Activated CD8-positive, alpha-beta memory T cell treated with anti-CD3 and anti-CD28 coated beads, Interleukin-2, amount 10 ng/mL, durations not matched to agents 7 days and 5 days (primary cell): ENCODE measurements at regions not wholly inside any gene's neighbourhood (a gene's known extent, or its start where the extent isn't known, plus 50 kb on each side); places are given as distances from the start of the nearest gene placed in this dataset.
"Not testable (repeated sequence)": the region's sequence is repeated elsewhere in the genome, so short reads cannot be mapped to it uniquely, and the experiment has no call there.

Experiments
- ATAC-seq: fragments of 150-1000 bp; cut with Tn5 transposase; one replicate; pipeline ENCODE4 v1.10.0; 2021; ENCODE audit warnings: moderate library complexity
- CTCF ChIA-PET: fragments of 350-600 bp; sonication (Branson Sonifier 250); formaldehyde crosslinking; loops from one replicate; lab custom pipeline; 2021; ENCODE audit warnings: antibody characterized with exemption; lab: Charles Lee
- DNase-seq: peaks from one replicate; pipeline ENCODE4 v3.0.0-alpha.2; 2020
- H3K27ac Mint-ChIP-seq: one replicate; pipeline ENCODE4 v1.8.0; 2021; ENCODE audit warnings: mild to moderate bottlenecking, mixed read lengths
- H3K27me3 Mint-ChIP-seq: one replicate; pipeline ENCODE4 v1.8.0; 2021; ENCODE audit warnings: mixed read lengths
- H3K36me3 Mint-ChIP-seq: one replicate; pipeline ENCODE4 v1.8.0; 2021; ENCODE audit warnings: mild to moderate bottlenecking, mixed read lengths
- H3K4me1 Mint-ChIP-seq: one replicate; pipeline ENCODE4 v1.8.0; 2021; ENCODE audit warnings: mixed read lengths
- H3K4me3 Mint-ChIP-seq: one replicate; pipeline ENCODE4 v1.8.0; 2021; ENCODE audit warnings: mild to moderate bottlenecking, moderate library complexity, mixed read lengths
- H3K9me3 Mint-ChIP-seq: one replicate; pipeline ENCODE4 v1.8.0; 2022; ENCODE audit warnings: low read depth, mixed read lengths

GRCh38 chr6:164602415-164602814 lies 707.0 kb downstream of the C6orf118 start:
- H3K36me3 Mint-ChIP-seq, H3K4me1 Mint-ChIP-seq, H3K9me3 Mint-ChIP-seq, H3K4me3 Mint-ChIP-seq, H3K27ac Mint-ChIP-seq, H3K27me3 Mint-ChIP-seq, CTCF ChIA-PET, ATAC-seq, DNase-seq: not testable (repeated sequence)

- Mint-ChIP-seq H3K4me3 (no peak overlapping the region), H3K27me3 (no peaks in the 10 kb centered on the region), H3K27ac (no peak overlapping the region), H3K36me3 (no peaks in the 10 kb centered on the region), H3K9me3 (peaks cover 11% of the 10 kb centered on the region), H3K4me1 (no peaks in the 10 kb centered on the region)
- CTCF ChIA-PET = no interaction called here
- ATAC-seq = no peak
- no peak for DNase-seq
Observed at GRCh38 chr6:164581563-164581962, 727.8 kb downstream of the C6orf118 start.

- H3K4me3 Mint-ChIP-seq = no peak overlapping the region
- H3K4me1 Mint-ChIP-seq = no peaks in the 10 kb centered on the region
- no peak for DNase-seq
- ATAC-seq = no peak
- H3K9me3 Mint-ChIP-seq = peaks cover 16% of the 10 kb centered on the region
- H3K27me3 Mint-ChIP-seq = no peaks in the 10 kb centered on the region
- CTCF ChIA-PET = no interaction called here
- no peak overlapping the region for H3K27ac Mint-ChIP-seq
- no peaks in the 10 kb centered on the region for H3K36me3 Mint-ChIP-seq
Observed at GRCh38 chr6:164579035-164579434, 730.4 kb downstream of the C6orf118 start.

GRCh38 chr6:164578616-164579015 lies 730.8 kb downstream of the C6orf118 start:
- Mint-ChIP-seq H3K36me3 (no peaks in the 10 kb centered on the region), H3K27me3 (no peaks in the 10 kb centered on the region), H3K9me3 (peaks cover 18% of the 10 kb centered on the region), H3K4me1 (no peaks in the 10 kb centered on the region), H3K27ac (no peak overlapping the region), H3K4me3 (no peak overlapping the region)
- ATAC-seq = no peak
- CTCF ChIA-PET = no interaction called here
- DNase-seq = no peak

GRCh38 chr6:164570801-164571200 lies 738.6 kb downstream of the C6orf118 start:
- peaks cover 15% of the 10 kb centered on the region for H3K9me3 Mint-ChIP-seq
- DNase-seq = no peak
- no peak overlapping the region for H3K4me3 Mint-ChIP-seq
- H3K4me1 Mint-ChIP-seq = no peaks in the 10 kb centered on the region
- no peaks in the 10 kb centered on the region for H3K36me3 Mint-ChIP-seq
- no peaks in the 10 kb centered on the region for H3K27me3 Mint-ChIP-seq
- CTCF ChIA-PET = no interaction called here
- ATAC-seq = no peak
- H3K27ac Mint-ChIP-seq = no peak overlapping the region

- H3K36me3 Mint-ChIP-seq = no peaks in the 10 kb centered on the region
- H3K4me3 Mint-ChIP-seq = no peak overlapping the region
- H3K27me3 Mint-ChIP-seq = no peaks in the 10 kb centered on the region
- H3K9me3 Mint-ChIP-seq = peaks cover 12% of the 10 kb centered on the region
- H3K27ac Mint-ChIP-seq = no peak overlapping the region
- DNase-seq = no peak
- no peaks in the 10 kb centered on the region for H3K4me1 Mint-ChIP-seq
- CTCF ChIA-PET = no interaction called here
- no peak for ATAC-seq
Observed at GRCh38 chr6:164569509-164569908, 739.9 kb downstream of the C6orf118 start.

- peaks cover 12% of the 10 kb centered on the region for H3K9me3 Mint-ChIP-seq
- CTCF ChIA-PET = no interaction called here
Observed at GRCh38 chr6:164563924-164564323, 745.5 kb downstream of the C6orf118 start.

GRCh38 chr6:164561656-164562055 lies 747.7 kb downstream of the C6orf118 start:
- Mint-ChIP-seq H3K36me3 (no peaks in the 10 kb centered on the region), H3K27ac (no peak overlapping the region)
- ATAC-seq = no peak

More at GRCh38 chr6:164563924-164564323, 745.5 kb downstream of the C6orf118 start:
- no peak overlapping the region for H3K27ac Mint-ChIP-seq
- DNase-seq (no peak), ATAC-seq (no peak)
- H3K4me3 Mint-ChIP-seq = no peak overlapping the region
- no peaks in the 10 kb centered on the region for H3K27me3 Mint-ChIP-seq
- no peaks in the 10 kb centered on the region for H3K36me3 Mint-ChIP-seq
- H3K4me1 Mint-ChIP-seq = no peaks in the 10 kb centered on the region

GRCh38 chr6:164554700-164555476 lies 754.5 kb downstream of the C6orf118 start:
- H3K4me3 Mint-ChIP-seq = no peak overlapping the region
- no peak overlapping the region for H3K27ac Mint-ChIP-seq
- H3K27me3 Mint-ChIP-seq = no peaks in the 10 kb centered on the region
- CTCF ChIA-PET = no interaction called here
- no peak for DNase-seq
- ATAC-seq = no peak
- H3K4me1 Mint-ChIP-seq = no peaks in the 10 kb centered on the region
- H3K36me3 Mint-ChIP-seq = no peaks in the 10 kb centered on the region
- peaks cover 8% of the 10 kb centered on the region for H3K9me3 Mint-ChIP-seq

More at GRCh38 chr6:164561656-164562055, 747.7 kb downstream of the C6orf118 start:
- no peak for DNase-seq
- Mint-ChIP-seq H3K9me3 (peaks cover 9% of the 10 kb centered on the region), H3K4me3 (no peak overlapping the region), H3K4me1 (no peaks in the 10 kb centered on the region), H3K27me3 (no peaks in the 10 kb centered on the region)
- CTCF ChIA-PET = no interaction called here

GRCh38 chr6:164554226-164554625 lies 755.2 kb downstream of the C6orf118 start:
- no peaks in the 10 kb centered on the region for H3K4me1 Mint-ChIP-seq
- no peak overlapping the region for H3K27ac Mint-ChIP-seq
- no peak for DNase-seq
- no peaks in the 10 kb centered on the region for H3K36me3 Mint-ChIP-seq
- CTCF ChIA-PET = no interaction called here
- H3K27me3 Mint-ChIP-seq = no peaks in the 10 kb centered on the region
- H3K4me3 Mint-ChIP-seq = no peak overlapping the region
- H3K9me3 Mint-ChIP-seq = peaks cover 8% of the 10 kb centered on the region
- no peak for ATAC-seq

GRCh38 chr6:164551706-164552105 lies 757.7 kb downstream of the C6orf118 start:
- H3K4me1 Mint-ChIP-seq = no peaks in the 10 kb centered on the region
- DNase-seq = no peak
- H3K27me3 Mint-ChIP-seq = no peaks in the 10 kb centered on the region
- CTCF ChIA-PET = no interaction called here
- no peak overlapping the region for H3K27ac Mint-ChIP-seq
- H3K36me3 Mint-ChIP-seq = no peaks in the 10 kb centered on the region
- ATAC-seq = no peak
- peaks cover 5% of the 10 kb centered on the region for H3K9me3 Mint-ChIP-seq
- no peak overlapping the region for H3K4me3 Mint-ChIP-seq

- Mint-ChIP-seq H3K4me1 (no peaks in the 10 kb centered on the region), H3K4me3 (no peak overlapping the region), H3K27ac (no peak overlapping the region), H3K9me3 (no peaks in the 10 kb centered on the region), H3K36me3 (no peaks in the 10 kb centered on the region), H3K27me3 (no peaks in the 10 kb centered on the region)
- CTCF ChIA-PET = no interaction called here
- ATAC-seq (no peak), DNase-seq (no peak)
Observed at GRCh38 chr6:164547076-164547475, 762.3 kb downstream of the C6orf118 start.

- Mint-ChIP-seq H3K4me3 (no peak overlapping the region), H3K27ac (no peak overlapping the region), H3K36me3 (no peaks in the 10 kb centered on the region), H3K9me3 (no peaks in the 10 kb centered on the region), H3K4me1 (no peaks in the 10 kb centered on the region), H3K27me3 (no peaks in the 10 kb centered on the region)
- CTCF ChIA-PET = no interaction called here
- ATAC-seq (no peak), DNase-seq (no peak)
Observed at GRCh38 chr6:164546263-164546662, 763.1 kb downstream of the C6orf118 start.

GRCh38 chr6:164534070-164534766 lies 775.2 kb downstream of the C6orf118 start:
- H3K4me1 Mint-ChIP-seq = no peaks in the 10 kb centered on the region
- no peak overlapping the region for H3K27ac Mint-ChIP-seq
- CTCF ChIA-PET = no interaction called here
- no peak overlapping the region for H3K4me3 Mint-ChIP-seq
- H3K27me3 Mint-ChIP-seq = no peaks in the 10 kb centered on the region
- no peaks in the 10 kb centered on the region for H3K36me3 Mint-ChIP-seq
- DNase-seq = no peak
- no peak for ATAC-seq
- H3K9me3 Mint-ChIP-seq = peaks cover 3% of the 10 kb centered on the region
